CD4-positive, alpha-beta T cell treated with Interleukin-4 for 4 hours (primary cell): ENCODE measurements at regions not wholly inside any gene's neighbourhood (a gene's known extent, or its start where the extent isn't known, plus 50 kb on each side); places are given as distances from the start of the nearest gene placed in this dataset.

Experiments used
- DNase-seq: peaks from one replicate; pipeline ENCODE4 v3.0.0-alpha.2; 2020

- DNase-seq, result no peak
Measured at GRCh38 chr11:45554230-45554967, 111.0 kb downstream of the CHST1 start.

GRCh38 chr11:45553383-45553936 lies 112.0 kb downstream of the CHST1 start:
- DNase-seq, result no peak

GRCh38 chr11:45551191-45551713 lies 114.2 kb downstream of the CHST1 start:
- DNase-seq, result no peak

DNA sequence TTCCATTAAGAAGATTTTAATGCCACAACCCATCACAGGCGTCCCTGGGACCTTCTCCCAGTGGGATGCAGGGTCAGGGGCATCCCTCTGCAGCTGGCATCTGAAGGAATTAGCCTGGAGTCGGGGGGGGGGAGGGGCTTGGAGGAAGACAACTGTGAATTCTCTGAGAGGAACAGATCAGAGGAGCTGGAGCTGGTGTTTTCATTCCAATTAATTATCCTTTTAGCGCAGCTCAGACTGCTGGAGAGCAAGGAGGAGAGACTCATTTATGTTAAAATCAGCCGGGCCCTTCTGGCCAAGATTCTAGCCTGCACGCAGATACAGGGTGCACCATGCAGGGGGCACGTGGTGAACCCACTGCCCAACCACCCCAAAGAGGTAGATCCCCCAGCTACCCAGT lies 116.2 kb downstream of the CHST1 start:
- no peak for DNase-seq

DNA sequence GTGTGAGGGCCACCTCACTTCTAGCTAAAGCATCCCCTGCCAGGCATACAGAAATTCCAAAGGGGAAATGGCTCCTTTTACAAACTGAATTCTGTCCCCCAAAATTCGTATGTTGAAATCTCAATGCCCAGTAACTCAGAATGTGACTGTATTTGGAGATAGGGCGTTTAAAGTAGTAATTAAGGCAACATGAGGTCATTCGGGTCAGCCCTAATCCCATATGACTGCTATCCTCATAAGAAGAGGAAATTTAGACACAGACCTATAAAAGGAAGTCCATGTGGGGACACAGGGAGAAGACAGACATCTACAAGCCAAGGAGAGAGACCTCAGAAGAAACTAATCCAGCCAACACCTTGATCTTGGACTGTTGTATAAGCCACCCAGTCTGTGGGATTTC lies 119.1 kb downstream of the CHST1 start:
- DNase-seq, result no peak

DNA sequence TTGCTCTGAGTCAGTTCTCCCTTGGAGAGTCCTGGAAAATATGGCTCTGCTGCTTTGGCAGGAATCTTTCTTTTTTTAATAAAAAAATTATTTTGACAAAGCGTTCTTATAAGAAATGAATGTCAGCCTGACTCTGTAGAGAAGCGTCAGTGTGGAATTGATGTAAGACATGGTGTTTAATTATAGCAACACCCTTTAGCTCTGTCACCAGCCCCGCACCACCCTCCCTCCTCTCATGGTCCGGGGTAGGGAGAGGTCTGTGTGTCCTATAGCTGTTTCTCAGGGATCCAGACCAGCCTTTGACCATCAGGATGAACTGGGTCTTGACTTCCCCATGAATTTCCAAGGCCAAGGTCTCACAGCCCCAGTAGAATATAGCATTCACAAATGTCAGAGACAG lies 120.6 kb downstream of the CHST1 start:
- no peak for DNase-seq

GRCh38 chr11:45543808-45544422 lies 121.5 kb downstream of the CHST1 start:
- no peak for DNase-seq

- DNase-seq, result no peak
Measured at GRCh38 chr11:45543081-45543480, 122.3 kb downstream of the CHST1 start.

- DNase-seq, result no peak
Measured at GRCh38 chr11:45541693-45542434, 123.6 kb downstream of the CHST1 start.

DNA sequence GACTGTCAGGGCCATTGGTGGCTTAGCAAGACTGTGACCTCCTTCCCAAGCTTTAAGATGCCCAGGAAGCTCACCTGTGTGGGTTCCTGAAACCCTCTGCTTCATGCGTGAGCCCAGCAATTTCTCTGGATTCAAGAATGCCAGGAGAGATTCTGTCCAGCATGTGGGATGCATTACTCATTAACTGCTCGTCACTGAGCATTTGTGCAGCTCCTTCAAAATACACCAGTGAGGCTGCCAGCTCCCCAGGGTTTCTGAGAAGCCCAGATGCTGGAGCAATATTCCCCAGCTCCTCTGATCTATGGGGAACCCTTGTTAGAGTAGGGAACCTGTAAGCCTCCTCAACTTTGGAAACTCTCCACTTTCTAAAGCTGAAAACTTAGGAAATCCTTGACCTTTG lies 126.5 kb downstream of the CHST1 start:
- no peak for DNase-seq

GRCh38 chr11:45538363-45538762 lies 127.1 kb downstream of the CHST1 start:
- DNase-seq, result no peak

GRCh38 chr11:45537614-45538013 lies 127.8 kb downstream of the CHST1 start:
- DNase-seq, result no peak

DNA sequence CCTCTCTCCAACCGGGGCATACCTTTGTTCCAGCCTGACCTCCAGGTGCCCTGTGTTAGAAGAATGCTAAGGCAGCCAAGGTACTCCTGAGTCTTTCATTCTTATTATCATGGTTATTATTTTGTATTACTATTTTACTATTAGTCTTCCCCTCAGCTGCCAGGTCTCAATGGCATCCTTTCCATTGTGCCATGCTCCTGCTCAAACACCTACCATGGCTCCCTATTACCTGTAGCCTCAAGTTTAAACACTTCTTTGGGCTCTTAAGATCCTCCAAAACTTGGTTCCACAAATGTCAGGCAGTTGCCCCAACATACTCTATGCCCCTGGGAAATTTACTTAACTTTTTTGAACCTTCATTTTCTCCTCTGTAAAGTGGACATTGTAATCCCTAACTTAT lies 130.4 kb downstream of the CHST1 start:
- no peak for DNase-seq

GRCh38 chr11:45534132-45534531 lies 131.3 kb downstream of the CHST1 start:
- DNase-seq, result no peak

- DNase-seq, result no peak
Measured at GRCh38 chr11:45532546-45532945, 132.9 kb downstream of the CHST1 start.

GRCh38 chr11:45530776-45531175 lies 134.6 kb downstream of the CHST1 start:
- no peak for DNase-seq

DNA sequence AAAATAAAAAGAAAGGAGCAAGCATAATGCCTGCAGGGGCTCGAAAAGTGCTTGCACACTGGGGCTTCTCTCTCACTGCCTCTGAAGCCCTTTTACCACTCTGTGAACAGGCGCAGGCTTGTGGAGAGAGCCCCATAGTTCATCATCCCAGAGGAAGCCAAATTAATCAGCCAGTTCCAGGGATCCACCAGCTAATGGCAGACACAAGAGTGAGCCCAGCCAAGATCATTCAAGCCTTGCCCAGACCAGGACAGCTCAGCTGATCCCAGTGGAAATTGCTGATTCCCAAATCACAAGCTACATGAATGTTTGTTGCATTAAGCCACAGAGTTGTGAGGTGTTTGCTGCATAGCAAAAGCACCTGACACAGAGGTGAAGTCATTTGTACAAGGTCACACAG lies 135.3 kb downstream of the CHST1 start:
- DNase-seq, result no peak

DNA sequence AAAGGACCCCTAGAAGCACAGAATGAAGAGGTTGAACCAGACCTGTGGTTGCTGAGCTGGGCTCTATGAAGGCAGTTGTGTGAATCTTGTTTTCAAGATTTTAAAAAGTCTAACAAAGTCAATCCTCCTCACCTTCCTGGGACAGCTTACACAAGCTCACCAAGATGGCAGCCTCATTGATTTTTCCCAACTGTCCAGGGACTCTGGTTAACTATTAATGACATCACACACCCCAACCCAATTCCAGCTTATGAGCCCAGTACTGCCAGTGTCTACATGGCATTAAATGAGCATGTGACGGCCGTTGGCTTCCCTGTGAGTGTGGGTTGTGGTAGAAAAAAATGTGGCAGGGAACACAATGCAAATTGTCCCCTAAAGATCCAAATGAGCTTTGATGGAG lies 137.0 kb downstream of the CHST1 start:
- DNase-seq, result no peak

- DNase-seq, result no peak
Measured at GRCh38 chr11:45527898-45528297, 137.5 kb downstream of the CHST1 start.

DNA sequence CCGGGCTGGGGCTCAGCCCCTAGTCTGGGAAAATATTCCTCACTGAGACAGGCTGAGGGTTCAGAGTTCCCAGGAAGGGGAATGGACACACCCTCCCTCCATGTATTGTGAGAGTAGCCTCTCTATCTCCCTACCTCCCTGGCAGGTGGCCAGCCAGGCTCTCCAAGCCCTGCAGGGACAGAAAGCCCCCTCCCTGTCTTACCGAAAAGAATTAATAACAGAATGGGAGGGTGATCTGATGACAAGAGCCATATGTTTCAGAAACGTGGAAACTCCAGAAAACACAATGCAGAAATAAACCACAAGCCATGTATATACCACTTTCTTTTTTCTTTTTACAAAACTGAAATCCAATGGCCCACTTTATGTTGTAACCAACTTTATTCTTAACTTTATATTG lies 140.0 kb downstream of the CHST1 start:
- no peak for DNase-seq

- no peak for DNase-seq
Measured at GRCh38 chr11:45523760-45524159, 141.7 kb downstream of the CHST1 start.

DNA sequence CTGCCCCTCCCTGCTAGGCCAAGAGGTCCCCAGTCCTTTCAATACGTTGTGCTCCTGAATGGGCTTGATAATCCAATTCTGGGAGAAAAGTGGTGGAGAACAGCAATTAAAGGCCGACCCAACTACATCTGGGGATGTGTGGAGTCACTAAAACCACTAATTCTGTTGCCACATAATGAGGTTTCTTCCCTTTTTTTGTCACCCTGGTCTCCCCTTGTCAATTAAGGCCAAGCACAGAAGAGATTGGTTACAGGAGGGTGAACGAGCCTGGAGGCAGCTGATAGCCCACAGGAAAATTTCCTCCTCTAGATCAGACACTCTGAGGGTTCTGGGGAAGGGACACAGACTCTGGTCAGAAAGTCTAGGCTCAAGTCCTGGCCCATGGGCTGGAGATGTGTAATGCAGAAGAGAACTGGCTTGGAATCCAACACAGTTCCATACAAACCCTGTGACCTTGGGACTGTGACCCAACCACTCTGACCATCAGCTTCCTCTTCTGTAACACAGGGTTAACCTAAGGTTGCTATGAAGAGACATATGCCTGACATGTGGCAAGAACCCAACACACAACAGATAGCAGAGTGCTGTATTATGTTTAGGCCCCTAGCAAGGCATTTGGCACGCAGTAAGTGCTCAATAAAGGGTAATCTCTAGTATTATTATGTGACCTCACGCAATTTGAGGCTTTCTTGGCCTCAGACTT lies 146.4 kb downstream of the CHST1 start:
- no peak for DNase-seq
